ENCODE measurements at regions not wholly inside any gene's neighbourhood (a gene's known extent, or its start where the extent isn't known, plus 50 kb on each side); places are given as distances from the start of the nearest gene placed in this dataset.

DNA sequence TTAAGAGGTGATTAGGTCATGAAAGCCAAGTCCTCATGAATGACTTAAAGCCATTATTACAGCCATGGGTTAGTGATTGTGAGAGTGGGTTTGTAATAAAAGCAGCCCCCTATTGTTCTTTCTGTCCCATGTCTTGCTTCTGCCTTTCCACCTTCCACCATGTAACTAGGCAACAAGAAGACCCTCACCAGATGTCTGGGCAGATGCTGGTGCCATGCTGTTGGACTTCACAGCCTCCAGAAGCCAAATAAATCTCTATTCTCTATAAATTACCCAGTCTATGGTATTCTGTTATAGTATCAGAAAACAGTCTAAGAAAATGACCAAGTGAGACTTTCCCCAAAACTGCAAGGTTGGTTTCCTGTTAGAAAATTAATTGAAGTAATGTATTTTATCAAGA is 460.3 kb upstream of the ADARB2 start:
- Histone ChIP-seq H3K79me2 (replicated peaks; ENCODE audit: insufficient read depth) (no peaks in the 10 kb centered on the region), H2AFZ (no peak overlapping the region), H3K36me3 (ENCODE audit: insufficient read depth) (0 out of 2 replicates have a peak, but pooled peaks cover 4% of the 10 kb centered on the region), H4K20me1 (replicated peaks; ENCODE audit: insufficient read depth) (no peaks in the 10 kb centered on the region), H3K9me2 (ENCODE audit: insufficient read depth) (peaks cover 9% of the 10 kb centered on the region; the same call in 1 of the 2 replicates), H3K4me3 (no peak overlapping the region), H3F3A (replicated peaks; ENCODE audit: low read depth) (peaks cover 1% of the 10 kb centered on the region; the same call in 1 of the 2 replicates), H3K27me3 (ENCODE audit: insufficient read depth) (no peaks in the 10 kb centered on the region), H3K4me2 (no peak overlapping the region), H3K27ac (ENCODE audit: low read depth) (no peak overlapping the region), H3K4me1 (ENCODE audit: insufficient read depth) (peaks cover 6% of the 10 kb centered on the region)
- no peak for ATAC-seq
- no peak for DNase-seq (ENCODE audit: low spot score)
- Mint-ChIP-seq H3K4me3 (no peak overlapping the region), H3K27me3 (ENCODE audit: insufficient read depth, low read depth, poor library complexity) (peaks cover 2% of the 10 kb centered on the region), H3K4me1 (peaks cover 13% of the 10 kb centered on the region), H3K27ac (no peak overlapping the region), H3K36me3 (ENCODE audit: low read depth) (peaks cover 37% of the 10 kb centered on the region), H3K9me3 (peaks cover 31% of the 10 kb centered on the region)
- TF ChIP-seq ZNF114 (CRISPR knock-in tag; IDR thresholded peaks at IDR 0.05): no peak
- TF ChIP-seq EZH2phosphoT487 (IDR thresholded peaks at IDR 0.05; ENCODE audit: unreplicated experiment): no peak
- TF ChIP-seq CREB1 (CRISPR knock-in tag; IDR thresholded peaks at IDR 0.05; ENCODE audit: low read depth): no peak
- TF ChIP-seq JUNB (IDR thresholded peaks at IDR 0.05; ENCODE audit: unreplicated experiment): no peak
- no peak for TF ChIP-seq EZH2 (IDR thresholded peaks at IDR 0.05; ENCODE audit: low read depth, unreplicated experiment)
- TF ChIP-seq POLR2AphosphoS5 (IDR thresholded peaks at IDR 0.05; ENCODE audit: low read depth): no peak
- TF ChIP-seq, protein P1, sequence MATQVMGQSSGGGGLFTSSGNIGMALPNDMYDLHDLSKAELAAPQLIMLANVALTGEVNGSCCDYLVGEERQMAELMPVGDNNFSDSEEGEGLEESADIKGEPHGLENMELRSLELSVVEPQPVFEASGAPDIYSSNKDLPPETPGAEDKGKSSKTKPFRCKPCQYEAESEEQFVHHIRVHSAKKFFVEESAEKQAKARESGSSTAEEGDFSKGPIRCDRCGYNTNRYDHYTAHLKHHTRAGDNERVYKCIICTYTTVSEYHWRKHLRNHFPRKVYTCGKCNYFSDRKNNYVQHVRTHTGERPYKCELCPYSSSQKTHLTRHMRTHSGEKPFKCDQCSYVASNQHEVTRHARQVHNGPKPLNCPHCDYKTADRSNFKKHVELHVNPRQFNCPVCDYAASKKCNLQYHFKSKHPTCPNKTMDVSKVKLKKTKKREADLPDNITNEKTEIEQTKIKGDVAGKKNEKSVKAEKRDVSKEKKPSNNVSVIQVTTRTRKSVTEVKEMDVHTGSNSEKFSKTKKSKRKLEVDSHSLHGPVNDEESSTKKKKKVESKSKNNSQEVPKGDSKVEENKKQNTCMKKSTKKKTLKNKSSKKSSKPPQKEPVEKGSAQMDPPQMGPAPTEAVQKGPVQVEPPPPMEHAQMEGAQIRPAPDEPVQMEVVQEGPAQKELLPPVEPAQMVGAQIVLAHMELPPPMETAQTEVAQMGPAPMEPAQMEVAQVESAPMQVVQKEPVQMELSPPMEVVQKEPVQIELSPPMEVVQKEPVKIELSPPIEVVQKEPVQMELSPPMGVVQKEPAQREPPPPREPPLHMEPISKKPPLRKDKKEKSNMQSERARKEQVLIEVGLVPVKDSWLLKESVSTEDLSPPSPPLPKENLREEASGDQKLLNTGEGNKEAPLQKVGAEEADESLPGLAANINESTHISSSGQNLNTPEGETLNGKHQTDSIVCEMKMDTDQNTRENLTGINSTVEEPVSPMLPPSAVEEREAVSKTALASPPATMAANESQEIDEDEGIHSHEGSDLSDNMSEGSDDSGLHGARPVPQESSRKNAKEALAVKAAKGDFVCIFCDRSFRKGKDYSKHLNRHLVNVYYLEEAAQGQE (IDR thresholded peaks at IDR 0.05; ENCODE audit: unreplicated experiment): no peak
- no peak for TF ChIP-seq STAT1 (IDR thresholded peaks at IDR 0.05; ENCODE audit: unreplicated experiment)
- TF ChIP-seq, protein P2, sequence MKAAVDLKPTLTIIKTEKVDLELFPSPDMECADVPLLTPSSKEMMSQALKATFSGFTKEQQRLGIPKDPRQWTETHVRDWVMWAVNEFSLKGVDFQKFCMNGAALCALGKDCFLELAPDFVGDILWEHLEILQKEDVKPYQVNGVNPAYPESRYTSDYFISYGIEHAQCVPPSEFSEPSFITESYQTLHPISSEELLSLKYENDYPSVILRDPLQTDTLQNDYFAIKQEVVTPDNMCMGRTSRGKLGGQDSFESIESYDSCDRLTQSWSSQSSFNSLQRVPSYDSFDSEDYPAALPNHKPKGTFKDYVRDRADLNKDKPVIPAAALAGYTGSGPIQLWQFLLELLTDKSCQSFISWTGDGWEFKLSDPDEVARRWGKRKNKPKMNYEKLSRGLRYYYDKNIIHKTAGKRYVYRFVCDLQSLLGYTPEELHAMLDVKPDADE (IDR thresholded peaks at IDR 0.05): no peak
- no peak for TF ChIP-seq ZNF331 (CRISPR knock-in tag; IDR thresholded peaks at IDR 0.05; ENCODE audit: low read depth)
- TF ChIP-seq NANOG (IDR thresholded peaks at IDR 0.05; ENCODE audit: borderline replicate concordance): no peak
- TF ChIP-seq, protein P3, sequence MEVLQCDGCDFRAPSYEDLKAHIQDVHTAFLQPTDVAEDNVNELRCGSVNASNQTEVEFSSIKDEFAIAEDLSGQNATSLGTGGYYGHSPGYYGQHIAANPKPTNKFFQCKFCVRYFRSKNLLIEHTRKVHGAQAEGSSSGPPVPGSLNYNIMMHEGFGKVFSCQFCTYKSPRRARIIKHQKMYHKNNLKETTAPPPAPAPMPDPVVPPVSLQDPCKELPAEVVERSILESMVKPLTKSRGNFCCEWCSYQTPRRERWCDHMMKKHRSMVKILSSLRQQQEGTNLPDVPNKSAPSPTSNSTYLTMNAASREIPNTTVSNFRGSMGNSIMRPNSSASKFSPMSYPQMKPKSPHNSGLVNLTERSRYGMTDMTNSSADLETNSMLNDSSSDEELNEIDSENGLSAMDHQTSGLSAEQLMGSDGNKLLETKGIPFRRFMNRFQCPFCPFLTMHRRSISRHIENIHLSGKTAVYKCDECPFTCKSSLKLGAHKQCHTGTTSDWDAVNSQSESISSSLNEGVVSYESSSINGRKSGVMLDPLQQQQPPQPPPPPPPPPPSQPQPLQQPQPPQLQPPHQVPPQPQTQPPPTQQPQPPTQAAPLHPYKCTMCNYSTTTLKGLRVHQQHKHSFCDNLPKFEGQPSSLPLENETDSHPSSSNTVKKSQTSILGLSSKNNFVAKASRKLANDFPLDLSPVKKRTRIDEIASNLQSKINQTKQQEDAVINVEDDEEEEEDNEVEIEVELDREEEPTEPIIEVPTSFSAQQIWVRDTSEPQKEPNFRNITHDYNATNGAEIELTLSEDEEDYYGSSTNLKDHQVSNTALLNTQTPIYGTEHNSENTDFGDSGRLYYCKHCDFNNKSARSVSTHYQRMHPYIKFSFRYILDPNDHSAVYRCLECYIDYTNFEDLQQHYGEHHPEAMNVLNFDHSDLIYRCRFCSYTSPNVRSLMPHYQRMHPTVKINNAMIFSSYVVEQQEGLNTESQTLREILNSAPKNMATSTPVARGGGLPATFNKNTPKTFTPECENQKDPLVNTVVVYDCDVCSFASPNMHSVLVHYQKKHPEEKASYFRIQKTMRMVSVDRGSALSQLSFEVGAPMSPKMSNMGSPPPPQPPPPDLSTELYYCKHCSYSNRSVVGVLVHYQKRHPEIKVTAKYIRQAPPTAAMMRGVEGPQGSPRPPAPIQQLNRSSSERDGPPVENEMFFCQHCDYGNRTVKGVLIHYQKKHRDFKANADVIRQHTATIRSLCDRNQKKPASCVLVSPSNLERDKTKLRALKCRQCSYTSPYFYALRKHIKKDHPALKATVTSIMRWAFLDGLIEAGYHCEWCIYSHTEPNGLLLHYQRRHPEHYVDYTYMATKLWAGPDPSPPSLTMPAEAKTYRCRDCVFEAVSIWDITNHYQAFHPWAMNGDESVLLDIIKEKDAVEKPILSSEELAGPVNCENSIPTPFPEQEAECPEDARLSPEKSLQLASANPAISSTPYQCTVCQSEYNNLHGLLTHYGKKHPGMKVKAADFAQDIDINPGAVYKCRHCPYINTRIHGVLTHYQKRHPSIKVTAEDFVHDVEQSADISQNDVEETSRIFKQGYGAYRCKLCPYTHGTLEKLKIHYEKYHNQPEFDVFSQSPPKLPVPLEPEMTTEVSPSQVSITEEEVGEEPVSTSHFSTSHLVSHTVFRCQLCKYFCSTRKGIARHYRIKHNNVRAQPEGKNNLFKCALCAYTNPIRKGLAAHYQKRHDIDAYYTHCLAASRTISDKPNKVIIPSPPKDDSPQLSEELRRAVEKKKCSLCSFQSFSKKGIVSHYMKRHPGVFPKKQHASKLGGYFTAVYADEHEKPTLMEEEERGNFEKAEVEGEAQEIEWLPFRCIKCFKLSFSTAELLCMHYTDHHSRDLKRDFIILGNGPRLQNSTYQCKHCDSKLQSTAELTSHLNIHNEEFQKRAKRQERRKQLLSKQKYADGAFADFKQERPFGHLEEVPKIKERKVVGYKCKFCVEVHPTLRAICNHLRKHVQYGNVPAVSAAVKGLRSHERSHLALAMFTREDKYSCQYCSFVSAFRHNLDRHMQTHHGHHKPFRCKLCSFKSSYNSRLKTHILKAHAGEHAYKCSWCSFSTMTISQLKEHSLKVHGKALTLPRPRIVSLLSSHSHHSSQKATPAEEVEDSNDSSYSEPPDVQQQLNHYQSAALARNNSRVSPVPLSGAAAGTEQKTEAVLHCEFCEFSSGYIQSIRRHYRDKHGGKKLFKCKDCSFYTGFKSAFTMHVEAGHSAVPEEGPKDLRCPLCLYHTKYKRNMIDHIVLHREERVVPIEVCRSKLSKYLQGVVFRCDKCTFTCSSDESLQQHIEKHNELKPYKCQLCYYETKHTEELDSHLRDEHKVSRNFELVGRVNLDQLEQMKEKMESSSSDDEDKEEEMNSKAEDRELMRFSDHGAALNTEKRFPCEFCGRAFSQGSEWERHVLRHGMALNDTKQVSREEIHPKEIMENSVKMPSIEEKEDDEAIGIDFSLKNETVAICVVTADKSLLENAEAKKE (CRISPR knock-in tag; IDR thresholded peaks at IDR 0.05): no peak
- TF ChIP-seq, protein P4, sequence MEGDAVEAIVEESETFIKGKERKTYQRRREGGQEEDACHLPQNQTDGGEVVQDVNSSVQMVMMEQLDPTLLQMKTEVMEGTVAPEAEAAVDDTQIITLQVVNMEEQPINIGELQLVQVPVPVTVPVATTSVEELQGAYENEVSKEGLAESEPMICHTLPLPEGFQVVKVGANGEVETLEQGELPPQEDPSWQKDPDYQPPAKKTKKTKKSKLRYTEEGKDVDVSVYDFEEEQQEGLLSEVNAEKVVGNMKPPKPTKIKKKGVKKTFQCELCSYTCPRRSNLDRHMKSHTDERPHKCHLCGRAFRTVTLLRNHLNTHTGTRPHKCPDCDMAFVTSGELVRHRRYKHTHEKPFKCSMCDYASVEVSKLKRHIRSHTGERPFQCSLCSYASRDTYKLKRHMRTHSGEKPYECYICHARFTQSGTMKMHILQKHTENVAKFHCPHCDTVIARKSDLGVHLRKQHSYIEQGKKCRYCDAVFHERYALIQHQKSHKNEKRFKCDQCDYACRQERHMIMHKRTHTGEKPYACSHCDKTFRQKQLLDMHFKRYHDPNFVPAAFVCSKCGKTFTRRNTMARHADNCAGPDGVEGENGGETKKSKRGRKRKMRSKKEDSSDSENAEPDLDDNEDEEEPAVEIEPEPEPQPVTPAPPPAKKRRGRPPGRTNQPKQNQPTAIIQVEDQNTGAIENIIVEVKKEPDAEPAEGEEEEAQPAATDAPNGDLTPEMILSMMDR (conservative IDR thresholded peaks at IDR 0.05; ENCODE audit: low read depth in 2 of 2): no peak
